ENCODE measurements at regions not wholly inside any gene's neighbourhood (a gene's known extent, or its start where the extent isn't known, plus 50 kb on each side); places are given as distances from the start of the nearest gene placed in this dataset.

DNA sequence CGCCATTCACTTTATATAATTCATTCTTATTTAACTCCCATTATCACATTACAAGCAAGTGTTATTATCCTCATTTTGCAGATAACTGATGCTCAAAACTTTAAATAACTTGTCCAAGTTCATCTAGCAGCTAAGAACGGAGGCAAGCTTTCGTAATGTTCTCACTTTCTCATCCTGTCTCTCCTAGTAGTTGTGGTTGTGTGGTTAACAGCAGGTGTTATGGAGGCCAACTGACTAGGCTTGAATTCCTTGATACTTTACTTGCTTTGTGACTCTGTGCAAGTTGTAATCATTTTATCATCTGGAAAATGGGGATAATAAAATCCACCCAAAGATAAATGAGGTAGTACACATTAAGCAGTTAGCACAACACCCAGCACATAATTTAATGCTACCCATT is 109.9 kb upstream of the PTPN13 start:
- Histone ChIP-seq H3K27me3 (ENCODE audit: control insufficient read depth in 3 of 3, insufficient read depth in 3 of 3, low read length in 3 of 3) (no peaks in the 10 kb centered on the region), H3K27ac (ENCODE audit: low read depth in 1 of 3, low read length in 2 of 3) (no peak overlapping the region), H3K4me3 (ENCODE audit: low read depth in 1 of 3, low read length in 3 of 3) (no peak overlapping the region), H3K9me3 (ENCODE audit: control insufficient read depth in 2 of 2, insufficient read depth in 1 of 2, low read depth in 1 of 2, low read length in 1 of 2) (no peaks in the 10 kb centered on the region), H3K4me1 (ENCODE audit: control insufficient read depth in 3 of 3, insufficient read depth in 2 of 3, low read depth in 1 of 3, low read length in 2 of 3) (no peaks in the 10 kb centered on the region), H3K36me3 (ENCODE audit: control insufficient read depth in 3 of 3, insufficient read depth in 2 of 3, low read depth in 1 of 3, low read length in 3 of 3) (no peaks in the 10 kb centered on the region)
- FAIRE-seq (no peak), DNase-seq (no peak)
- WGBS, 3 donors = 77 to 88% (median 80%) methylated on average over 3 of the region's 3 CpGs

DNA sequence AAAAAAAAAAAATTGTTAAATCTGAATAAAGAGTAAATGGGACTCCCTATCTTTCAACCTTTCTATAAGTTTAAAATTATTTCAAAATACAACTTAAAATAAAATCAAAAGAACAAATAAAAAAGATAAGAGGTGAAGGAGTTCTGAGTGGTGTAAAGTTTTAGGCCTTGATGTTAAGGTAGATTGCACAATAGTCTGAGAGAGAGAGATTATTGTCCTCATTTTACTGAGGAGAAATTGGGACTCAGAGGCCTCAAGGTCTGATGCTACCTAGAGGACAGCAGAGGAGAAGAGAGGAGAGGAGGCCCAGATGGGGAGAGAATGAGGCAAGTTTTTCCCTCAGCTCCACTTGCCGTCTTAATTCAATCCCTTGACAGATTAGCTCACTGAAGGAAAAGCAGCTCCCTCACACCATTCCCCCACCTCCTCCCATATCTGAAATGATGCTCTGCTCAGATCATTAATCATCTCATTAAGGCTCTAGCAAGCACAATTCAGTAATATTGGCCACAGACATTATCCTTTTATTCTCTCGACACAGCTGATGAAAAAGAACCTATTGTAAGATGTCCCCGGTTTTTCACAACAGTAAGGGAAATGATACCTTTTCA is 106.3 kb upstream of the PTPN13 start:
- Histone ChIP-seq H3K9me3 (ENCODE audit: control insufficient read depth in 2 of 2, insufficient read depth in 1 of 2, low read depth in 1 of 2, low read length in 1 of 2) (no peaks in the 10 kb centered on the region), H3K27ac (ENCODE audit: low read depth in 1 of 3, low read length in 2 of 3) (no peak overlapping the region), H3K4me1 (ENCODE audit: control insufficient read depth in 3 of 3, insufficient read depth in 2 of 3, low read depth in 1 of 3, low read length in 2 of 3) (no peaks in the 10 kb centered on the region), H3K27me3 (ENCODE audit: control insufficient read depth in 3 of 3, insufficient read depth in 3 of 3, low read length in 3 of 3) (no peaks in the 10 kb centered on the region), H3K4me3 (ENCODE audit: low read depth in 1 of 3, low read length in 3 of 3) (no peak overlapping the region), H3K36me3 (ENCODE audit: control insufficient read depth in 3 of 3, insufficient read depth in 2 of 3, low read depth in 1 of 3, low read length in 3 of 3) (no peaks in the 10 kb centered on the region)
- no peak for FAIRE-seq
- WGBS, 3 donors = 87 to 97% (median 95%) methylated on average over 3 of the region's 3 CpGs
- DNase-seq = no peak

DNA sequence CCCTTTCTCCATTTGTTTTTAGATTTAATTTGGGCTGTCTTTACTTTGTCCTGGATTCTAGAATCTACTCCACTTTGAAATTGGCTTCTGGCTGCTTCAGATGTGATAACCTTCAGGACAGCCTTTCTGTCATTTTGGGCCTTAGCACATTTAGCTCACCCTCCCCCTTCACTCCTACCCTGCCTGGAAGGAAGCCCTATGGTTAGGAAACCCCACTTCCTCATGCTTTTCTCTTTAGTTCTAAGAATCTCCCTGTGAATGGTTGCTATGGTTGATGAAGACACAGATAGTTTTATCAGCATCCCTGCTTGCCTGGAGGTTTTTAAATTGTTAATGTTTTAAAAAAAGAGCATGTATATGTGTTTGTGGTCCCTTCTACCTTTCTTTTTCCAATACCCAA is 100.7 kb upstream of the PTPN13 start:
- FAIRE-seq = no peak
- no peak overlapping the region for H3K4me3 ChIP-seq (ENCODE audit: low read depth in 1 of 3, low read length in 3 of 3)
- H3K27me3 ChIP-seq (ENCODE audit: control insufficient read depth in 3 of 3, insufficient read depth in 3 of 3, low read length in 3 of 3) = no peaks in the 10 kb centered on the region
- no peaks in the 10 kb centered on the region for H3K36me3 ChIP-seq (ENCODE audit: control insufficient read depth in 3 of 3, insufficient read depth in 2 of 3, low read depth in 1 of 3, low read length in 3 of 3)
- H3K9me3 ChIP-seq (ENCODE audit: control insufficient read depth in 2 of 2, insufficient read depth in 1 of 2, low read depth in 1 of 2, low read length in 1 of 2) = no peaks in the 10 kb centered on the region
- H3K4me1 ChIP-seq (ENCODE audit: control insufficient read depth in 3 of 3, insufficient read depth in 2 of 3, low read depth in 1 of 3, low read length in 2 of 3) = no peaks in the 10 kb centered on the region
- no peak overlapping the region for H3K27ac ChIP-seq (ENCODE audit: low read depth in 1 of 3, low read length in 2 of 3)
- DNase-seq = no peak

DNA sequence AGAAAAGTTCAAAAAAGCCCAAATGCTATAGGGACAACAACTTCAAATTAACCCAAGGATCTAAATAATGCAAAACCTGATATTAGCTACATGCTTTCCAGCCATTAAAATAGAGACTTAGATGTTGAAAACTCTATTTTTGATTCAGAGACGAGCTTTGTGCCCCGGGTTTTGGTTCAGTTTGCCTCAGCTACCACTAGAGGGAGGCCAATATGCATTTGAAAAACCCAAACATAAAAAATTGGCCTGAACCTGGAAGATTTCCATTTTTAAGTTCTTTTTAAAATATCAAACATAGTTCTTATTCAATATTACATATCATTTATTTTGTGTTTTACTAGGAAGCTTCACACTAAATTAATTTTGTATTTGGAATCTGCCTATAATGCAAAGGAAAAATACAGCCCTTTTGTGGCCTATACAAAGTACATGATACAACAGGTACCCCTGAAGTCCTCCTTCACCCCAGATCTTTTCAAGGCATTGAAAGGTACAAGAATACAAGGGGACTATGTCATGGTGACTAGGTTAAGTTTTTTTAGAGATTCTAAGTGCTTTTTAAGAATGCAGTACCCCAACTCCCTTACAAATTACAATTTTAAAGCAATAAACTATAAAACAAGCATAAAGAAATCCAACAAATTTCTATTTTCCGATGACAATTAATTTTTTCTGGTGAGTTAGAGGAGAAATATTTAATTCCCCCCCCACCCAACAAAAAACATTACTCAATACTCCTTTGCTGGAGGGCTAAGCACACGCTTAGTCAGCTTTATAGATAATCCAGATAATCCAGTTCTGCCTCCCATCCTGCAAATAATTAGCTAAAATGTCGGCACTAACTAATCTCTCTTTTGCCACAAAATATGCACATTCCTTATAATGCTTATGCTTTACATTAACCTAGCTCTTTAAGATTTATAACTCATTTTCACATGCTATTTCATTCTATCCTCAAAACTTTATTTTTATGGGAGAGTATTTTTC is 97.7 kb upstream of the PTPN13 start:
- FAIRE-seq = no peak

GRCh38 chr4:86497131-86497530 is 97.0 kb upstream of the PTPN13 start:
- WGBS, 3 donors = 76 to 87% (median 86%) methylated on average over 2 of the region's 2 CpGs
- no peak overlapping the region for H3K27ac ChIP-seq (ENCODE audit: low read depth in 1 of 3, low read length in 2 of 3)

More for the DNA sequence above, 97.7 kb upstream of the PTPN13 start:
- no peaks in the 10 kb centered on the region for H3K27me3 ChIP-seq (ENCODE audit: control insufficient read depth in 3 of 3, insufficient read depth in 3 of 3, low read length in 3 of 3)
- no peaks in the 10 kb centered on the region for H3K4me1 ChIP-seq (ENCODE audit: control insufficient read depth in 3 of 3, insufficient read depth in 2 of 3, low read depth in 1 of 3, low read length in 2 of 3)
- H3K27ac ChIP-seq (ENCODE audit: low read depth in 1 of 3, low read length in 2 of 3) = no peak overlapping the region
- H3K4me3 ChIP-seq (ENCODE audit: low read depth in 1 of 3, low read length in 3 of 3) = no peak overlapping the region
- 29 to 39% (median 39%) methylated on average over 5 of the region's 5 CpGs for WGBS, 3 donors
- no peaks in the 10 kb centered on the region for H3K36me3 ChIP-seq (ENCODE audit: control insufficient read depth in 3 of 3, insufficient read depth in 2 of 3, low read depth in 1 of 3, low read length in 3 of 3)
- DNase-seq = peak; percentile 31 to 47
- H3K9me3 ChIP-seq (ENCODE audit: control insufficient read depth in 2 of 2, insufficient read depth in 1 of 2, low read depth in 1 of 2, low read length in 1 of 2) = no peaks in the 10 kb centered on the region

DNA sequence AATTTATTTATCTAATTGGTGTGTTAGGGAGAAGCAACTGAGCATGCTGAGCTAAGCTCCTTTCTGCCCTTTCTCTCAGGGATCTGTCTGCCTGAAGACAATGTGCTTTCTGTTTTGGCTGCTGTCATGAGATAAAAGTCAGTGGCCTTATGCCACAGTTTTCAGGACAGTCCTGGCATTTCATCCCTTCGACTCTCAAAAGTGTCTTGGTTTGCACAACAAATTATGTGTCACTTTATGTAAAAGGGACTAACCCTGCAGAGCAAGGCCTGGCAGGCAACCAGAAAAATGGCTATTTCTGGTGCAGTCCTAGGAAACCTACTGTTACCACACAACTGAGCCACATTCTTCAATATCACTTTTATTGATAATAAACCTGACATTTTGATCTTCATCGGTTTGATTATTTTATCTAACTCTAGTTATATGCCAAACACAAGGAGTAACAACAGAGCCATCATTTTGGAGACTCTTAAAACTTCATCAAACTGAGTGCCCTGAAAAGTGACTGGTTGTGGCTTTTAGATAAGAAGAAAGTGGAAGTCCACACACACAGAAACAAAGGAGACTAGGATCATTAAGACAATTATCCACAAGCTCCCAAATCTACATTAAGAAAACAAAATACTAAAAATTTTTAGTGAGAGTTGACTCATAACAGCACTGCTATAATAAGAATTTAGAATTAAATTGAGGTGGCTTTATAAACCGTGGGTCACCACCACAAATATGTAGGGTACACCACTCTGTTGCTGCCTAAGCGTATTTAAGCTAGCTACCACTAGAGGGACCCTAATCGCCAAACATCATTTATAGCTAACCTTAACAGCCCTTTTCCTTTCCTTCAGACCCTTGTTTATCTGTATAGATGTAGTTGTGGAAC is 95.9 kb upstream of the PTPN13 start:
- Histone ChIP-seq H3K9me3 (ENCODE audit: control insufficient read depth in 2 of 2, insufficient read depth in 1 of 2, low read depth in 1 of 2, low read length in 1 of 2) (no peaks in the 10 kb centered on the region), H3K36me3 (ENCODE audit: control insufficient read depth in 3 of 3, insufficient read depth in 2 of 3, low read depth in 1 of 3, low read length in 3 of 3) (no peaks in the 10 kb centered on the region), H3K27me3 (ENCODE audit: control insufficient read depth in 3 of 3, insufficient read depth in 3 of 3, low read length in 3 of 3) (no peaks in the 10 kb centered on the region), H3K4me1 (ENCODE audit: control insufficient read depth in 3 of 3, insufficient read depth in 2 of 3, low read depth in 1 of 3, low read length in 2 of 3) (no peaks in the 10 kb centered on the region), H3K27ac (ENCODE audit: low read depth in 1 of 3, low read length in 2 of 3) (no peak overlapping the region), H3K4me3 (ENCODE audit: low read depth in 1 of 3, low read length in 3 of 3) (no peak overlapping the region)
- 26 to 35% (median 28%) methylated on average over 5 of the region's 5 CpGs for WGBS, 3 donors
- DNase-seq (peak; percentile 31 to 61), FAIRE-seq (no peak)

More at GRCh38 chr4:86497131-86497530, 97.0 kb upstream of the PTPN13 start:
- Histone ChIP-seq H3K36me3 (ENCODE audit: control insufficient read depth in 3 of 3, insufficient read depth in 2 of 3, low read depth in 1 of 3, low read length in 3 of 3) (no peaks in the 10 kb centered on the region), H3K27me3 (ENCODE audit: control insufficient read depth in 3 of 3, insufficient read depth in 3 of 3, low read length in 3 of 3) (no peaks in the 10 kb centered on the region), H3K9me3 (ENCODE audit: control insufficient read depth in 2 of 2, insufficient read depth in 1 of 2, low read depth in 1 of 2, low read length in 1 of 2) (no peaks in the 10 kb centered on the region), H3K4me3 (ENCODE audit: low read depth in 1 of 3, low read length in 3 of 3) (no peak overlapping the region), H3K4me1 (ENCODE audit: control insufficient read depth in 3 of 3, insufficient read depth in 2 of 3, low read depth in 1 of 3, low read length in 2 of 3) (no peaks in the 10 kb centered on the region)
- no peak for DNase-seq
- no peak for FAIRE-seq

- Histone ChIP-seq H3K9me3 (ENCODE audit: control insufficient read depth in 2 of 2, insufficient read depth in 1 of 2, low read depth in 1 of 2, low read length in 1 of 2) (no peaks in the 10 kb centered on the region), H3K4me3 (ENCODE audit: low read depth in 1 of 3, low read length in 3 of 3) (no peak overlapping the region), H3K36me3 (ENCODE audit: control insufficient read depth in 3 of 3, insufficient read depth in 2 of 3, low read depth in 1 of 3, low read length in 3 of 3) (no peaks in the 10 kb centered on the region), H3K27me3 (ENCODE audit: control insufficient read depth in 3 of 3, insufficient read depth in 3 of 3, low read length in 3 of 3) (no peaks in the 10 kb centered on the region), H3K4me1 (ENCODE audit: control insufficient read depth in 3 of 3, insufficient read depth in 2 of 3, low read depth in 1 of 3, low read length in 2 of 3) (no peaks in the 10 kb centered on the region), H3K27ac (ENCODE audit: low read depth in 1 of 3, low read length in 2 of 3) (no peak overlapping the region)
- DNase-seq (no peak), FAIRE-seq (no peak)
- 26 to 40% (median 39%) methylated on average over 1 of the region's 1 CpG for WGBS, 3 donors
These were observed 95.3 kb upstream of the PTPN13 start for GRCh38 chr4:86498863-86499166.

DNA sequence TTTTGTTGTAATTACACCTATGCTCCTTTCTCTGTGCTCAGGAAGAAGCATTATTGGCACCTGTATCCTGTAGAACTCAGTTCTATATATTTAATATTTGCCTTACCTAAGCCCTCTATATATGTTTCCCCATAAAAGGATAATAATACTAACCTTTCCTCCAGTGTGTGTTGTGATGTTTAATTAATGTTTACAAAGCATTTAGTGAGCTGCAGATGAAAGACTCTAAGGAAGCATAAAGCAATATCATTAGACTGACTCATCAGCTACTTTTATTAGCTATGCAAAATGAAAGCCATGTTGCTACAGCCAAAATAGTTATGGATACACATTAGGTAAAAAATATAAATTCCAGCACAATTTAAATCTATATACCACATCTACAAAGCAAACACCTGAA is 93.6 kb upstream of the PTPN13 start:
- no peak overlapping the region for H3K4me3 ChIP-seq (ENCODE audit: low read depth in 1 of 3, low read length in 3 of 3)
- FAIRE-seq (no peak), DNase-seq (peak in 1 of 2 donors; percentile 5)
- no peak overlapping the region for H3K27ac ChIP-seq (ENCODE audit: low read depth in 1 of 3, low read length in 2 of 3)
- no peaks in the 10 kb centered on the region for H3K4me1 ChIP-seq (ENCODE audit: control insufficient read depth in 3 of 3, insufficient read depth in 2 of 3, low read depth in 1 of 3, low read length in 2 of 3)
- H3K9me3 ChIP-seq (ENCODE audit: control insufficient read depth in 2 of 2, insufficient read depth in 1 of 2, low read depth in 1 of 2, low read length in 1 of 2) = no peaks in the 10 kb centered on the region
- H3K27me3 ChIP-seq (ENCODE audit: control insufficient read depth in 3 of 3, insufficient read depth in 3 of 3, low read length in 3 of 3) = no peaks in the 10 kb centered on the region
- no peaks in the 10 kb centered on the region for H3K36me3 ChIP-seq (ENCODE audit: control insufficient read depth in 3 of 3, insufficient read depth in 2 of 3, low read depth in 1 of 3, low read length in 3 of 3)

Measured in small intestine (tissue), 7 donors.